Heart left ventricle (tissue), 16 donors: ENCODE measurements at regions not wholly inside any gene's neighbourhood (a gene's known extent, or its start where the extent isn't known, plus 50 kb on each side); places are given as distances from the start of the nearest gene placed in this dataset.

ENCODE experiments used
- ATAC-seq, 4 donors: fragments of 200-7000 bp; cut with Tn5 transposase; one replicate each; pipeline ENCODE4 v1.9.1; 2020 to 2022; ENCODE audit warnings: moderate library complexity in 4 of 4, mild to moderate bottlenecking in 3 of 4, moderate number of reproducible peaks in 1 of 4
- DNase-seq, 5 donors: peaks; one replicate each; pipeline ENCODE4 v3.0.0-alpha.2; 2020
- H3K27ac ChIP-seq, 12 donors: fragments of 200-600 bp; sonication (generic) in 4 of 12; one replicate each; pipeline versions ENCODE4 v1.5.0 to v1.8.0; 2016 to 2022; ENCODE audit warnings: mild to moderate bottlenecking in 2 of 12
- H3K27me3 ChIP-seq, 9 donors: fragments of 200-600 bp; sonication (generic) in 2 of 9; one replicate each; pipeline versions ENCODE4 v1.5.1 to v1.8.0; 2016 to 2022; ENCODE audit warnings: mild to moderate bottlenecking in 3 of 9
- H3K36me3 ChIP-seq, 9 donors: fragments of 200-600 bp; sonication (generic) in 2 of 9; one replicate each; pipeline versions ENCODE4 v1.5.0 to v1.8.0; 2018 to 2022; ENCODE audit warnings: mild to moderate bottlenecking in 2 of 9
- H3K4me1 ChIP-seq, 12 donors: fragments of 200-600 bp; sonication (generic) in 4 of 12; one replicate each; pipeline versions ENCODE4 v1.5.0 to v1.8.0; 2016 to 2022; ENCODE audit warnings: mild to moderate bottlenecking in 3 of 12
- H3K4me3 ChIP-seq, 12 donors: fragments of 200-600 bp; sonication (generic) in 4 of 12; one replicate each; pipeline versions ENCODE4 v1.5.0 to v1.8.0; 2017 to 2022; ENCODE audit warnings: mild to moderate bottlenecking in 9 of 12, moderate library complexity in 4 of 12
- H3K9me3 ChIP-seq, 12 donors: fragments of 200-600 bp; sonication (generic) in 4 of 12; one replicate each; pipeline versions ENCODE4 v1.5.0 to v1.8.0; 2016 to 2022; ENCODE audit warnings: mild to moderate bottlenecking in 1 of 12
- POLR2A ChIP-seq, 2 donors: fragments of 450-650 bp; IDR thresholded peaks; one replicate each; pipeline ENCODE4 v1.6.1; 2017; ENCODE audit warnings: antibody characterized with exemption in 2 of 2, mild to moderate bottlenecking in 2 of 2, moderate library complexity in 2 of 2
- WGBS, 4 donors: extraction: QIAGEN DNeasy Blood & Tissue Kit in 2 of 4; methylation state at CpG; one replicate each; pipeline versions ENCODE4 v1.1.5 to v1.1.7; 2013 to 2018; 5-methylcytosine and 5-hydroxymethylcytosine counted together
- intact Hi-C, 10 donors: fragments of 100-400 bp; cut with DNase I; formaldehyde crosslinking; loops; one replicate each; pipeline versions ENCODE4 v1.11.1 to v1.14.2; 2022
- TF ChIP-seq, protein P1 (sequence below), 12 donors: fragments of 200-600 bp; sonication (generic) in 4 of 12; IDR thresholded peaks; one replicate each; pipeline versions ENCODE4 v1.5.0 to v1.8.0; 2018 to 2022; ENCODE audit warnings: antibody characterized with exemption in 12 of 12, mild to moderate bottlenecking in 5 of 12
- donor health status: ischemic (EF 13 %, LVEDD 7.1; RV severe dilation, severe dysfunction).
- donor health status: healthy with polysubstance abuse.
- donor health status: DM: no; HTN: yes; CAD: no.
- donor health status: DM: no; HTN: no; CAD: no.
- donor health status: ischemic (EF 25% LVEDD 6.9; RV normal size, moderate dysfunction).
- donor health status: ischemic (EF 25% LVEDD 5.7; RV mildly dilated, moderate dysfunction).
- donor health status: healthy.
- donor health status: DM: yes; HTN: yes; CAD: no.
- donor health status: ischemic (EF 35%, LVEDD 5.7; RV mildly dilated, moderate dysfunction).
- donor health status: nonischemic (EF 11% LVEDD 7.7; RV severe dilation, severe dysfunction).
- donor health status: DM: yes; HTN: yes; CAD: no.
- donor health status: PGD.
- donor health status: ischemic (EF 29% LVEDD 5.4; RV normal size, mild dysfunction).
- donor health status: nonischemic (EF 23%, LVEDD 6.1; RV moderate dilation, normal function).

DNA sequence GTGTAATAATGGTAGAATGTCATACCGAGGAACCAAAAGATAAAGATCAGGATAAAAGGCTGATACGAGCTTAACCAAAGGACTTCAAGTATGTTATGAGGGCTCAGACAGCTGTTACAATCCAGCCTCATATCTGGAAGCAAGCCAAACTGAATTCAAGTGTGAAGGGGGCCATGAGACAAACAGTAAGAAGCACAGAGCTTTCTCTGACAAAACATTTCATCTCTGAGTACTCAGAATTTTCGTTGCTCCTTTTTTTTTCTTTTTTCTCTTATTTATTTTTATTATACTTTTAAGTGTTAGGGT lies 52.9 kb upstream of the CD180 start:
- WGBS, 4 donors, result 34 to 47% (median 42%) methylated on average over 3 of the region's 3 CpGs
- Histone ChIP-seq H3K27me3 (no peaks in the 10 kb centered on the region), H3K9me3 (no peaks in the 10 kb centered on the region), H3K4me3 (no peak overlapping the region), H3K27ac (no peak overlapping the region), H3K4me1 (peaks cover 0 to 27% (median 16%) of the 10 kb centered on the region in 12 donors), H3K36me3 (no peaks in the 10 kb centered on the region)
- intact Hi-C loops, result loop anchor here (2.0 to 10.0 kb wide), 16 partner anchors 148 to 1715 kb away; no protein-coding TSS in a partner anchor
- no peak for ATAC-seq
- no peak for DNase-seq
- no peak for TF ChIP-seq POLR2A (IDR thresholded peaks at IDR 0.05)
- TF ChIP-seq, protein P1, sequence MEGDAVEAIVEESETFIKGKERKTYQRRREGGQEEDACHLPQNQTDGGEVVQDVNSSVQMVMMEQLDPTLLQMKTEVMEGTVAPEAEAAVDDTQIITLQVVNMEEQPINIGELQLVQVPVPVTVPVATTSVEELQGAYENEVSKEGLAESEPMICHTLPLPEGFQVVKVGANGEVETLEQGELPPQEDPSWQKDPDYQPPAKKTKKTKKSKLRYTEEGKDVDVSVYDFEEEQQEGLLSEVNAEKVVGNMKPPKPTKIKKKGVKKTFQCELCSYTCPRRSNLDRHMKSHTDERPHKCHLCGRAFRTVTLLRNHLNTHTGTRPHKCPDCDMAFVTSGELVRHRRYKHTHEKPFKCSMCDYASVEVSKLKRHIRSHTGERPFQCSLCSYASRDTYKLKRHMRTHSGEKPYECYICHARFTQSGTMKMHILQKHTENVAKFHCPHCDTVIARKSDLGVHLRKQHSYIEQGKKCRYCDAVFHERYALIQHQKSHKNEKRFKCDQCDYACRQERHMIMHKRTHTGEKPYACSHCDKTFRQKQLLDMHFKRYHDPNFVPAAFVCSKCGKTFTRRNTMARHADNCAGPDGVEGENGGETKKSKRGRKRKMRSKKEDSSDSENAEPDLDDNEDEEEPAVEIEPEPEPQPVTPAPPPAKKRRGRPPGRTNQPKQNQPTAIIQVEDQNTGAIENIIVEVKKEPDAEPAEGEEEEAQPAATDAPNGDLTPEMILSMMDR (IDR thresholded peaks at IDR 0.05), result no peak

DNA sequence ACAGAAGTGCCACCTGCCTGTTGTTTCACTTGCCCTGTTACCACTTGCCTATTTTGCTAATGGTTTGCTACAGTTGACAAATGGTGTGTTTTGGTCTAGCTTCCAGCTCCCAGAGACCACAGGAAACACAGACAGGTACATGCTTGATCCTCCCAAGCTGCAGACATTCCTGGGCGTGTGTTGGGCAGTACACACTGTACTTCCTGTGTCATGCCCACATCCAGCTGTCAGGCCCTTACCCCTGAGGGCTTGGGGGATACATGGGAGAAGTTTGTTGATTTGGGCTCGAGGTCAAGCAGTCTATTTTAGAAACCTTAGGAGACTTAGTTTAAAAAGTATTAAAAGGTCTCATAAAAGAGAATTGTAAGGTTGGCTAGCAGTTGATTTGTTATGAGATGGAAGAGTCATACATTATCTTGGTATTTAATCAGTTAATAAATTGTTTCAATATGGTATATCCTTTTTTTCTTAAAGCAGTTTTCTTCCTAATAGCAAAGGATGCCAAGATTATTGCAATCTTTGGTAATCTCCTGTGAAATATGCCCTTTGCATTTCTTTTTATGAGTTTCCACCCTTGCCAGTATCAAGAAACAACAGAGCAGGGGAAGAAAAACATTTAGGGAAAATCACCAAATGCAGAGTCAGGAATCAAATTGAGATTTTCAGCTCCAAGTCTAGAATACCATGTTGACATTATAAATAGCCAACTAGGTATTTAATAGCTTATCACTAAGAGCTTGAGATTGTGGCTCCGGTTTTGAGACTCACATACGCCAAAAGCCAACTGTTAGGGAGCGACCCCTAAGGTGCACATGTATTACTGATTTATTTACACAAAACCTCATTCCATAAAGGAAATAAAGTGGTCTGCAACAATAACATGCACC lies 52.3 kb upstream of the CD180 start:
- WGBS, 4 donors, result 34 to 40% (median 37%) methylated on average over 5 of the region's 5 CpGs
- intact Hi-C loops, result loop anchor here (2.0 to 10.0 kb wide), 16 partner anchors 148 to 1716 kb away; no protein-coding TSS in a partner anchor
- ATAC-seq (peak; percentile 18 to 68 (median 54)), DNase-seq (no peak)
- no peaks in the 10 kb centered on the region for H3K9me3 ChIP-seq
- no peak for TF ChIP-seq POLR2A (IDR thresholded peaks at IDR 0.05)
- no peaks in the 10 kb centered on the region for H3K27me3 ChIP-seq
- H3K4me3 ChIP-seq, result no peak overlapping the region
- peak overlapping the region in 1 of 12 donors; percentile 32 for H3K27ac ChIP-seq
- H3K36me3 ChIP-seq, result no peaks in the 10 kb centered on the region
- H3K4me1 ChIP-seq, result peaks cover 0 to 33% (median 18%) of the 10 kb centered on the region in 12 donors

DNA sequence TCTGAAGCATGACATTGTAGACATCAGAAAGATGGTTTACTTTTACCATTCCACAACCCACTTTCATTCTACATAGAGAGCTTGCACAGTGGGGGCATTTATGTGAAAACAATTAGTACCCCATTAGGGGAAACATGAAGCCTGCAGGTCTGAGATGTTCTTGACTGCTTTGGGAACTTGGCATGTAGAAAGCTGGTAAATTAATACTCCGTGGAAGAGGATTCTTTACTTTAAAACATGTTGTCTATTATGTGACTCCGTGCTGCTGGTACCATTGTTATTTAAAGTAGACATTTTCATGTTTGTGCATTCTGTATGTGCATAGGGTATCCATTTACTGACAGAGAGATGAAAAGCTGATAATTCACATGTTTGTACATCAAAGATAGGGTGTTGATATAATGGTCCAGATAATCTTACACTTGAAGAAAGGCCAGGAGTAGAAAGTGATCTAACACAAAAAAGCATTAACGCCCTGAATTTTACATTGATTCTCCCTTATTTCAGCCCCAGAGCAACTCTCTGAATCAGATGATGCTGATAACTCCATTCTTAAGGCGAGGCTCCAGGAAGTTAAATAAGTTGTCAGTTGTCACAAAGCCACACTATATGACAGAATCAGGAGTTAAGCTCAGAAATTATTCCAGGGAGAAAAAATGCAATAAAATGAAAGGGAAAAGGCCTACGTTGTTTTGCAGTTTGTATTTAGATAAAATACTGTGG lies 50.1 kb upstream of the CD180 start:
- H3K9me3 ChIP-seq, result no peaks in the 10 kb centered on the region
- DNase-seq, result no peak
- no peak for ATAC-seq
- TF ChIP-seq, protein P1 (IDR thresholded peaks at IDR 0.05), result no peak
- no peak for TF ChIP-seq POLR2A (IDR thresholded peaks at IDR 0.05)
- H3K36me3 ChIP-seq, result no peaks in the 10 kb centered on the region
- H3K27me3 ChIP-seq, result no peaks in the 10 kb centered on the region
- H3K27ac ChIP-seq, result peak overlapping the region in 3 of 12 donors; percentile 32 to 65 (median 32)
- no peak overlapping the region for H3K4me3 ChIP-seq
- intact Hi-C loops, result loop anchor here (2.0 to 10.0 kb wide), 16 partner anchors 151 to 1718 kb away; no protein-coding TSS in a partner anchor
- peaks cover 0 to 35% (median 18%) of the 10 kb centered on the region in 12 donors for H3K4me1 ChIP-seq
- WGBS, 4 donors, result 53 to 68% (median 62%) methylated on average over 5 of the region's 5 CpGs
